Fibroblast of mammary gland (primary cell): ENCODE measurements at regions not wholly inside any gene's neighbourhood (a gene's known extent, or its start where the extent isn't known, plus 50 kb on each side); places are given as distances from the start of the nearest gene placed in this dataset.
"Not testable (repeated sequence)": the region's sequence is repeated elsewhere in the genome, so short reads cannot be mapped to it uniquely, and the experiment has no call there.

Source experiments
- DNase-seq: peaks from one replicate; pipeline ENCODE4 v3.0.0-alpha.2; 2010; ENCODE audit warnings: low read depth
- H3K4me3 ChIP-seq: 2 replicates; pipeline ENCODE4 v1.5.1; 2011; ENCODE audit warnings: low read depth, mild to moderate bottlenecking, low read length, moderate library complexity; ENCODE audit not compliant: control insufficient read depth
- CTCF ChIP-seq: conservative IDR thresholded peaks from 2 replicates; pipeline ENCODE4 v1.5.1; 2011; ENCODE audit warnings: low read depth, low read length, inconsistent platforms; ENCODE audit not compliant: control insufficient read depth, insufficient read depth

GRCh38 chr11:37259734-37260133 is 661.7 kb upstream of the RAG2 start:
- no peak for DNase-seq
- no peak overlapping the region for H3K4me3 ChIP-seq
- TF ChIP-seq CTCF = no peak

GRCh38 chr11:37248145-37248544 is 650.1 kb upstream of the RAG2 start:
- H3K4me3 ChIP-seq = no peak overlapping the region
- no peak for DNase-seq
- TF ChIP-seq CTCF = no peak

GRCh38 chr11:37246092-37246491 is 648.1 kb upstream of the RAG2 start:
- H3K4me3 ChIP-seq, DNase-seq: not testable (repeated sequence)

- TF ChIP-seq CTCF = no peak
- no peak for DNase-seq
- H3K4me3 ChIP-seq = no peak overlapping the region
These were observed 632.8 kb upstream of the RAG2 start for GRCh38 chr11:37230865-37231264.

- H3K4me3 ChIP-seq = no peak overlapping the region
- DNase-seq = no peak
- no peak for TF ChIP-seq CTCF
These were observed 625.9 kb upstream of the RAG2 start for GRCh38 chr11:37223962-37224361.

- H3K4me3 ChIP-seq = no peak overlapping the region
- no peak for DNase-seq
- no peak for TF ChIP-seq CTCF
These were observed 605.0 kb upstream of the RAG2 start for GRCh38 chr11:37203006-37203405.

- TF ChIP-seq CTCF = no peak
- no peak overlapping the region for H3K4me3 ChIP-seq
- no peak for DNase-seq
These were observed 601.0 kb upstream of the RAG2 start for GRCh38 chr11:37199082-37199481.
